HEK293 (cell line): ENCODE measurements at regions not wholly inside any gene's neighbourhood (a gene's known extent, or its start where the extent isn't known, plus 50 kb on each side); places are given as distances from the start of the nearest gene placed in this dataset.

Experiments used
- CTCF ChIA-PET: fragments of 350-600 bp; formaldehyde crosslinking; extraction: SDS; loops from one replicate; lab custom pipeline; 2021; ENCODE audit warnings: antibody characterized with exemption; lab: Yijun Ruan, JAX
- POLR2A ChIA-PET: fragments of 300-600 bp; formaldehyde crosslinking; extraction: SDS; loops from one replicate; lab custom pipeline; 2020; ENCODE audit warnings: antibody characterized with exemption, inconsistent platforms; lab: Yijun Ruan, JAX
- H3K27ac ChIP-seq: fragments of 200-500 bp; sonication (Bioruptor generic); 2 replicates; pipeline ENCODE4 v1.5.1; 2014; ENCODE audit warnings: low read depth, low read length, control low read depth, inconsistent platforms; ENCODE audit errors: extremely low read depth
- H3K36me3 ChIP-seq, 2 experiments: fragments of 200-500 bp in 1 of 2; sonication (Bioruptor generic) in 1 of 2; 1 replicate in 1 of 2; 2 replicates in 1 of 2; pipeline ENCODE4 v1.5.1; 2014 to 2017; ENCODE audit warnings: inconsistent platforms in 2 of 2, low read length in 2 of 2; ENCODE audit not compliant: control insufficient read depth in 2 of 2, insufficient read depth in 1 of 2
- H3K4me1 ChIP-seq: fragments of 200-500 bp; sonication (Bioruptor generic); 2 replicates; pipeline ENCODE4 v1.5.1; 2014; ENCODE audit warnings: mild to moderate bottlenecking, low read length, inconsistent platforms; ENCODE audit not compliant: control insufficient read depth, insufficient read depth
- H3K4me3 ChIP-seq: 2 replicates; pipeline ENCODE4 v1.5.1; 2011; ENCODE audit warnings: low read depth, mild to moderate bottlenecking, control low read depth, low read length, moderate library complexity
- H3K9me3 ChIP-seq: fragments of 200-500 bp; sonication (Bioruptor generic); 2 replicates; pipeline ENCODE4 v1.5.1; 2014; ENCODE audit warnings: low read depth, low read length, inconsistent platforms; ENCODE audit not compliant: control insufficient read depth, insufficient read depth
- BCL11A ChIP-seq: fragments of 450-650 bp; formaldehyde crosslinking; IDR thresholded peaks from 2 replicates; pipeline ENCODE4 v1.5.1; 2016; ENCODE audit warnings: low read depth, missing biosample characterization, missing genetic modification characterization
- KLF10 ChIP-seq: fragments of 450-650 bp; IDR thresholded peaks from 2 replicates; pipeline ENCODE4 v1.5.1; 2018; ENCODE audit warnings: missing biosample characterization, mild to moderate bottlenecking, missing genetic modification characterization
- KLF16 ChIP-seq: fragments of 450-650 bp; formaldehyde crosslinking; IDR thresholded peaks from 2 replicates; pipeline ENCODE4 v1.5.1; 2017; ENCODE audit warnings: missing biosample characterization, missing genetic modification characterization
- KLF8 ChIP-seq: fragments of 450-650 bp; formaldehyde crosslinking; IDR thresholded peaks from 2 replicates; pipeline ENCODE4 v1.5.1; 2016; ENCODE audit warnings: missing biosample characterization, missing genetic modification characterization
- MYNN ChIP-seq: fragments of 450-650 bp; formaldehyde crosslinking; IDR thresholded peaks from 2 replicates; pipeline ENCODE4 v1.5.1; 2016; ENCODE audit warnings: missing biosample characterization, missing genetic modification characterization, borderline replicate concordance
- MZF1 ChIP-seq: fragments of 450-650 bp; formaldehyde crosslinking; IDR thresholded peaks from 2 replicates; pipeline ENCODE4 v1.5.1; 2017; ENCODE audit warnings: missing biosample characterization, missing genetic modification characterization, borderline replicate concordance
- OVOL3 ChIP-seq: fragments of 450-650 bp; formaldehyde crosslinking; IDR thresholded peaks from 2 replicates; pipeline ENCODE4 v1.5.1; 2016; ENCODE audit warnings: missing biosample characterization, missing genetic modification characterization
- YY1 ChIP-seq: fragments of 450-650 bp; formaldehyde crosslinking; IDR thresholded peaks from 2 replicates; pipeline ENCODE4 v1.5.1; 2018; ENCODE audit warnings: missing biosample characterization, missing genetic modification characterization
- ZBTB17 ChIP-seq: fragments of 450-650 bp; formaldehyde crosslinking; IDR thresholded peaks from 2 replicates; pipeline ENCODE4 v1.5.1; 2016; ENCODE audit warnings: missing biosample characterization, missing genetic modification characterization
- ZBTB6 ChIP-seq: fragments of 450-650 bp; formaldehyde crosslinking; IDR thresholded peaks from 2 replicates; pipeline ENCODE4 v1.5.1; 2017; ENCODE audit warnings: missing biosample characterization, missing genetic modification characterization
- ZEB2 ChIP-seq: fragments of 450-650 bp; formaldehyde crosslinking; IDR thresholded peaks from 2 replicates; pipeline ENCODE4 v1.5.1; 2016; ENCODE audit warnings: missing biosample characterization, missing genetic modification characterization
- ZNF112 ChIP-seq: fragments of 450-650 bp; formaldehyde crosslinking; IDR thresholded peaks from 2 replicates; pipeline ENCODE4 v1.5.0; 2017; ENCODE audit warnings: missing biosample characterization, missing genetic modification characterization
- ZNF114 ChIP-seq: fragments of 450-650 bp; formaldehyde crosslinking; IDR thresholded peaks from 2 replicates; pipeline ENCODE4 v1.5.0; 2017; ENCODE audit warnings: missing biosample characterization, missing genetic modification characterization
- ZNF133 ChIP-seq: fragments of 450-650 bp; formaldehyde crosslinking; IDR thresholded peaks from 2 replicates; pipeline ENCODE4 v1.5.1; 2016; ENCODE audit warnings: missing biosample characterization, missing genetic modification characterization
- ZNF157 ChIP-seq: fragments of 450-650 bp; formaldehyde crosslinking; IDR thresholded peaks from 2 replicates; pipeline ENCODE4 v1.5.1; 2016; ENCODE audit warnings: missing biosample characterization, missing genetic modification characterization
- ZNF184 ChIP-seq: fragments of 450-650 bp; IDR thresholded peaks from 2 replicates; pipeline ENCODE4 v1.5.1; 2018; ENCODE audit warnings: missing biosample characterization, mild to moderate bottlenecking, missing genetic modification characterization
- ZNF335 ChIP-seq: fragments of 450-650 bp; formaldehyde crosslinking; conservative IDR thresholded peaks from 2 replicates; pipeline ENCODE4 v1.5.1; 2016; ENCODE audit warnings: missing biosample characterization, missing genetic modification characterization
- ZNF529 ChIP-seq: fragments of 450-650 bp; formaldehyde crosslinking; IDR thresholded peaks from 2 replicates; pipeline ENCODE4 v1.5.1; 2017; ENCODE audit warnings: missing genetic modification characterization, missing biosample characterization; ENCODE audit not compliant: insufficient replicate concordance
- ZNF549 ChIP-seq: fragments of 450-650 bp; IDR thresholded peaks from 2 replicates; pipeline ENCODE4 v1.5.1; 2018; ENCODE audit warnings: missing biosample characterization, missing genetic modification characterization, mild to moderate bottlenecking, inconsistent platforms, moderate library complexity
- ZNF621 ChIP-seq: fragments of 450-650 bp; formaldehyde crosslinking; IDR thresholded peaks from 2 replicates; pipeline ENCODE4 v1.5.1; 2017; ENCODE audit warnings: missing biosample characterization, missing genetic modification characterization
- ZNF623 ChIP-seq: fragments of 450-650 bp; formaldehyde crosslinking; IDR thresholded peaks from 2 replicates; pipeline ENCODE4 v1.5.1; 2016; ENCODE audit warnings: missing biosample characterization, missing genetic modification characterization
- ZNF654 ChIP-seq: fragments of 450-650 bp; formaldehyde crosslinking; IDR thresholded peaks from 2 replicates; pipeline ENCODE4 v1.5.1; 2016; ENCODE audit warnings: low read depth, missing biosample characterization, missing genetic modification characterization
- ZNF747 ChIP-seq: fragments of 450-650 bp; formaldehyde crosslinking; IDR thresholded peaks from 2 replicates; pipeline ENCODE4 v1.5.1; 2016; ENCODE audit warnings: missing biosample characterization, missing genetic modification characterization
- ZNF76 ChIP-seq: fragments of 450-650 bp; formaldehyde crosslinking; IDR thresholded peaks from 2 replicates; pipeline ENCODE4; 2016; ENCODE audit warnings: low read depth, missing biosample characterization, missing genetic modification characterization, borderline replicate concordance
- TF ChIP-seq, protein P1 (sequence below): sonication (generic); formaldehyde crosslinking; IDR thresholded peaks from 2 replicates; pipeline ENCODE4 v1.8.1; 2022; ENCODE audit warnings: mild to moderate bottlenecking, moderate library complexity, missing genetic modification reagents

DNA sequence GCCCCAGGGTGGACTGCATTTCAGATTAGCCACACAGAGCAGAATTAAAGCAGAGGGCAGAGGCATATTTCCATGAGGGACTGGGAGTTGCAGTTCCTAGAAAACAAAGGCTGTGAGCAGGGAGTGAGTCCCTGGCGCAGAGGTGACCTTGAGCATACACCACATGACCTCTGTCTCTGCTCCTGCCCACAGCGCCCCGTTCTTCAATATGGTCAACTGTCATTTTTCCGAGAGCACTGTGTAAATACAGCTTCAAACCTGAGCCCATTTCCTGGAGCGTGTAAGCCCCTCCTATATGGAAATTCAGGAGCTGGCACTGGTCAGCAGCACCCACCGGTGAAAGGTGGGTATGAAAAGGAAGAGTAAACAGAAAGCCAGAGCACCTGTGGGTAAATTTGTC is 192.2 kb upstream of the PELI2 start:
- ChIA-PET CTCF (no interaction called here), POLR2A (no interaction called here)
- no peak overlapping the region for H3K27ac ChIP-seq
- no peak overlapping the region for H3K4me3 ChIP-seq
- H3K9me3 ChIP-seq, result no peaks in the 10 kb centered on the region
- no peaks in the 10 kb centered on the region for H3K36me3 ChIP-seq
- no peak for TF ChIP-seq ZBTB6
- H3K4me1 ChIP-seq, result no peaks in the 10 kb centered on the region

DNA sequence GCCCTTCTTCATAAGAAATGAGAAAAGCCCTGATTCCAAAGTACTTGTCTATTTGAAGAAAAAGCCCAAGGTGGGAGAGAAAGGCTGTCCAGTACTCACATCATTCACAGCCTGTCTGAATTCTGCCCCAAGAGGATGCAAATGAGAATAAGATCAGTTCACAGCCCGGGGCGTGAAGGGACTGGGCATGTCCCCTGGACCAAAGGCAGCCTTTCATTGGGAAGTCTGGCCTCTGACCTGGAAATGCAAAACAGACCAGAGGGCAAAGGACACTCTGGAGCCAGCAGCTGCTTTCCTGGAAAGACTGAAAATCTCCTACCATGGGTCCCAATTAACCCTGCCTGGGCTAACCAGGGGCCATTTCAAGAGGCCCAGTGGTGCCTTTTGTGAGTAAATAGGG is 191.2 kb upstream of the PELI2 start:
- TF ChIP-seq KLF16, result no peak
- TF ChIP-seq YY1, result no peak
- no peak for TF ChIP-seq ZNF549 (tag by site-specific recombination)
- TF ChIP-seq, all 188 proteins: peak for 0
- Histone ChIP-seq H3K9me3 (no peaks in the 10 kb centered on the region), H3K4me1 (no peaks in the 10 kb centered on the region), H3K4me3 (no peak overlapping the region), H3K36me3 (no peaks in the 10 kb centered on the region), H3K27ac (no peak overlapping the region)
- ChIA-PET CTCF (interaction anchor here (0.6 kb wide), 1 partner anchor 321 kb away, joined by 3 read pairs; no protein-coding TSS in a partner anchor), POLR2A (no interaction called here)

DNA sequence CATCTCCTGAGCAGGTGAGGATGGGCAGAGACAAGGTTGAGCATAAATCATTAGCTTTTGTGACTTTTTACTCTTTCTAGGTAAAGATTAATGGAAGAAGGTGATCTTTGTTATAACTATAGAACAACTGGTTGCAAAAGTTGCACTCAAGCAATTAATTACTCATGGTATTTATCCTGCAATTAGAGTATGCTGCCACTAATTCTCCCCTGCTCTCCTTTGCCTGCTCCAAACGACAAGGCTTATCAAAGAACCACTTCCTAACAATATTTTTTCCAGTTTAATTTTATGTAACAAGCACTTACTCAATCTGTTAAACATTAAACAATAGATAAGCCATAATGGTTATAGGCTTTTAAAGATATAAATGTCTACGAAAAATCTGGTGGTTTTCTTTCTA is 189.9 kb upstream of the PELI2 start:
- TF ChIP-seq ZNF654 (tag by site-specific recombination), result no peak
- TF ChIP-seq ZNF133 (tag by site-specific recombination), result no peak
- TF ChIP-seq BCL11A (tag by site-specific recombination), result no peak
- TF ChIP-seq ZNF747 (tag by site-specific recombination), result no peak
- TF ChIP-seq, protein P1, sequence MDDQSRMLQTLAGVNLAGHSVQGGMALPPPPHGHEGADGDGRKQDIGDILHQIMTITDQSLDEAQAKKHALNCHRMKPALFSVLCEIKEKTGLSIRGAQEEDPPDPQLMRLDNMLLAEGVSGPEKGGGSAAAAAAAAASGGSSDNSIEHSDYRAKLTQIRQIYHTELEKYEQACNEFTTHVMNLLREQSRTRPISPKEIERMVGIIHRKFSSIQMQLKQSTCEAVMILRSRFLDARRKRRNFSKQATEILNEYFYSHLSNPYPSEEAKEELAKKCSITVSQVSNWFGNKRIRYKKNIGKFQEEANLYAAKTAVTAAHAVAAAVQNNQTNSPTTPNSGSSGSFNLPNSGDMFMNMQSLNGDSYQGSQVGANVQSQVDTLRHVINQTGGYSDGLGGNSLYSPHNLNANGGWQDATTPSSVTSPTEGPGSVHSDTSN (CRISPR knock-in tag), result no peak
- no peak for TF ChIP-seq ZNF529
- no peaks in the 10 kb centered on the region for H3K36me3 ChIP-seq
- no peak overlapping the region for H3K27ac ChIP-seq
- no peaks in the 10 kb centered on the region for H3K4me1 ChIP-seq
- no peaks in the 10 kb centered on the region for H3K9me3 ChIP-seq
- H3K4me3 ChIP-seq, result no peak overlapping the region
- ChIA-PET CTCF (interaction anchor here (0.6 kb wide), 1 partner anchor 480 kb away, joined by 4 read pairs; no protein-coding TSS in a partner anchor), POLR2A (no interaction called here)

DNA sequence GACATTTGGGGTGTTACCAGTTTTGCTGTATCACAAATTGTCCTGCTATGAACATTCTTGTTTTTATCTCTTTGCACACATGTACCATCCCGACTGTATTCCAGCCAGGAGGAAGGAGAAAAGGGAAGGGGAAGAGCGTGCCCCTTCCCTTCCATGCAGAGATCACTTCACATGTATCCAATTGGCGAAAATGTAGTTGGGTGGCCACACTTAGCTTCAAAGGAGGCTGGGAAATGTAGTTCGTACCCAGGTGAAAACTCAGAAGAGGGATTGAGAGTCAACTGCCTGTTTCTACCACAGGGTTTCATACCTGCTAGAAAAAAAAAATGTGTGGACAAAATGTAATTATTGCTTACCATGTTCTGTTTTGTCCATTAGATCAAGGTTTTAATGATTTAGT is 189.1 kb upstream of the PELI2 start:
- POLR2A ChIA-PET, result no interaction called here

More for the DNA sequence above, 189.1 kb upstream of the PELI2 start:
- H3K4me1 ChIP-seq, result no peaks in the 10 kb centered on the region
- H3K4me3 ChIP-seq, result no peak overlapping the region
- CTCF ChIA-PET, result no interaction called here
- TF ChIP-seq ZNF623 (tag by site-specific recombination) (no peak), ZNF114 (no peak), ZNF335 (tag by site-specific recombination) (no peak), ZNF157 (tag by site-specific recombination) (no peak), OVOL3 (tag by site-specific recombination) (no peak), ZEB2 (no peak), ZNF112 (tag by site-specific recombination) (no peak), ZNF184 (tag by site-specific recombination) (no peak), MZF1 (tag by site-specific recombination) (no peak), BCL11A (tag by site-specific recombination) (no peak), ZNF621 (tag by site-specific recombination) (no peak), KLF10 (tag by site-specific recombination) (no peak), ZNF76 (tag by site-specific recombination) (no peak), KLF8 (tag by site-specific recombination) (no peak), ZBTB17 (tag by site-specific recombination) (no peak), MYNN (tag by site-specific recombination) (no peak)
- H3K27ac ChIP-seq, result no peak overlapping the region
- no peaks in the 10 kb centered on the region for H3K36me3 ChIP-seq
- H3K9me3 ChIP-seq, result no peaks in the 10 kb centered on the region
